SK-N-MC (cell line): ENCODE measurements at regions not wholly inside any gene's neighbourhood (a gene's known extent, or its start where the extent isn't known, plus 50 kb on each side); places are given as distances from the start of the nearest gene placed in this dataset.

Experiments used
- DNase-seq: peaks from one replicate; pipeline ENCODE4 v3.0.0-alpha.2; 2011; ENCODE audit warnings: low read depth, low spot score
- H3K27ac ChIP-seq: fragments of 200-600 bp; sonication (generic); 2 replicates; pipeline ENCODE4 v1.5.1; 2016; ENCODE audit warnings: mixed run types
- H3K36me3 ChIP-seq: fragments of 200-600 bp; sonication (generic); 2 replicates; pipeline ENCODE4 v1.6.1; 2017; ENCODE audit warnings: antibody characterized with exemption, low read length, mixed read lengths; ENCODE audit not compliant: insufficient read depth
- H3K4me3 ChIP-seq: fragments of 200-600 bp; sonication (generic); 2 replicates; pipeline ENCODE4 v1.5.1; 2016
- H3K9ac ChIP-seq: fragments of 200-600 bp; sonication (generic); 2 replicates; pipeline ENCODE4 v1.8.0; 2017; ENCODE audit warnings: mixed run types, mixed read lengths; ENCODE audit not compliant: insufficient read length
- H3K9me3 ChIP-seq: fragments of 200-600 bp; sonication (generic); 2 replicates; pipeline ENCODE4 v1.6.1; 2017; ENCODE audit warnings: low read depth, mild to moderate bottlenecking, antibody characterized with exemption, low read length, moderate library complexity, mixed read lengths
- EZH2 ChIP-seq: fragments of 200-600 bp; sonication (generic); IDR thresholded peaks from one replicate; pipeline ENCODE4 v1.6.1; 2017; ENCODE audit warnings: antibody characterized with exemption
- FOXP2 ChIP-seq: optimal IDR thresholded peaks from 2 replicates; pipeline ENCODE3; 2011; ENCODE audit warnings: mild to moderate bottlenecking, moderate library complexity; ENCODE audit not compliant: insufficient read depth; ENCODE audit errors: extremely low read length, control extremely low read depth
- POLR2AphosphoS5 ChIP-seq: IDR thresholded peaks from 2 replicates; pipeline ENCODE4 v1.6.1; 2012; ENCODE audit warnings: mild to moderate bottlenecking, low read depth, low read length, borderline replicate concordance

- Histone ChIP-seq H3K9ac (no peak overlapping the region), H3K36me3 (no peaks in the 10 kb centered on the region), H3K9me3 (no peaks in the 10 kb centered on the region; the same call in 1 of the 2 replicates), H3K27ac (no peak overlapping the region), H3K4me3 (no peak overlapping the region)
- DNase-seq = no peak
- TF ChIP-seq FOXP2 = no peak
- TF ChIP-seq EZH2 = no peak
- TF ChIP-seq POLR2AphosphoS5 = no peak
Observed at GRCh38 chr12:58976146-58976545, 55.8 kb upstream of the LRIG3 start.
